Osteocyte (in vitro differentiated cells): ENCODE measurements at regions not wholly inside any gene's neighbourhood (a gene's known extent, or its start where the extent isn't known, plus 50 kb on each side); places are given as distances from the start of the nearest gene placed in this dataset.

ENCODE experiments used
- DNase-seq: peaks from one replicate; pipeline ENCODE4 v3.0.0; 2021; ENCODE audit warnings: mixed read lengths; ENCODE audit not compliant: unreplicated experiment; ENCODE audit errors: extremely low spot score
- H3K27ac Mint-ChIP-seq: one replicate; pipeline ENCODE4 v1.8.0; 2021; ENCODE audit warnings: mild to moderate bottlenecking, mixed read lengths; ENCODE audit not compliant: unreplicated experiment
- H3K27me3 Mint-ChIP-seq: one replicate; pipeline ENCODE4 v1.8.0; 2021; ENCODE audit warnings: mixed read lengths; ENCODE audit not compliant: unreplicated experiment
- H3K36me3 Mint-ChIP-seq: one replicate; pipeline ENCODE4 v1.8.0; 2021; ENCODE audit warnings: mixed read lengths; ENCODE audit not compliant: unreplicated experiment
- H3K4me1 Mint-ChIP-seq: one replicate; pipeline ENCODE4 v1.8.0; 2021; ENCODE audit warnings: mixed read lengths; ENCODE audit not compliant: unreplicated experiment
- H3K4me3 Mint-ChIP-seq: one replicate; pipeline ENCODE4 v1.8.0; 2021; ENCODE audit warnings: mild to moderate bottlenecking, moderate library complexity, mixed read lengths; ENCODE audit not compliant: unreplicated experiment
- H3K9me3 Mint-ChIP-seq: one replicate; pipeline ENCODE4 v1.8.0; 2021; ENCODE audit warnings: mixed read lengths; ENCODE audit not compliant: unreplicated experiment
- TF ChIP-seq, protein P1 (sequence below): fragments of 200-600 bp; sonication (generic); IDR thresholded peaks from 2 replicates; pipeline ENCODE4 v1.5.0; 2021; ENCODE audit warnings: antibody characterized with exemption, mild to moderate bottlenecking, moderate library complexity

- no peak overlapping the region for H3K27ac Mint-ChIP-seq
- no peaks in the 10 kb centered on the region for H3K27me3 Mint-ChIP-seq
- peaks cover 3% of the 10 kb centered on the region for H3K36me3 Mint-ChIP-seq
- H3K9me3 Mint-ChIP-seq = no peaks in the 10 kb centered on the region
- peaks cover 63% of the 10 kb centered on the region for H3K4me1 Mint-ChIP-seq
- DNase-seq = no peak
- H3K4me3 Mint-ChIP-seq = no peak overlapping the region
- TF ChIP-seq, protein P1, sequence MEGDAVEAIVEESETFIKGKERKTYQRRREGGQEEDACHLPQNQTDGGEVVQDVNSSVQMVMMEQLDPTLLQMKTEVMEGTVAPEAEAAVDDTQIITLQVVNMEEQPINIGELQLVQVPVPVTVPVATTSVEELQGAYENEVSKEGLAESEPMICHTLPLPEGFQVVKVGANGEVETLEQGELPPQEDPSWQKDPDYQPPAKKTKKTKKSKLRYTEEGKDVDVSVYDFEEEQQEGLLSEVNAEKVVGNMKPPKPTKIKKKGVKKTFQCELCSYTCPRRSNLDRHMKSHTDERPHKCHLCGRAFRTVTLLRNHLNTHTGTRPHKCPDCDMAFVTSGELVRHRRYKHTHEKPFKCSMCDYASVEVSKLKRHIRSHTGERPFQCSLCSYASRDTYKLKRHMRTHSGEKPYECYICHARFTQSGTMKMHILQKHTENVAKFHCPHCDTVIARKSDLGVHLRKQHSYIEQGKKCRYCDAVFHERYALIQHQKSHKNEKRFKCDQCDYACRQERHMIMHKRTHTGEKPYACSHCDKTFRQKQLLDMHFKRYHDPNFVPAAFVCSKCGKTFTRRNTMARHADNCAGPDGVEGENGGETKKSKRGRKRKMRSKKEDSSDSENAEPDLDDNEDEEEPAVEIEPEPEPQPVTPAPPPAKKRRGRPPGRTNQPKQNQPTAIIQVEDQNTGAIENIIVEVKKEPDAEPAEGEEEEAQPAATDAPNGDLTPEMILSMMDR = no peak
Observed at GRCh38 chr5:96326902-96327301, 106.1 kb downstream of the PCSK1 start.

- Mint-ChIP-seq H3K27ac (peak overlapping the region; percentile 50), H3K9me3 (no peaks in the 10 kb centered on the region), H3K36me3 (peaks cover 3% of the 10 kb centered on the region), H3K4me1 (peaks cover 52% of the 10 kb centered on the region), H3K27me3 (no peaks in the 10 kb centered on the region), H3K4me3 (no peak overlapping the region)
- DNase-seq = no peak
- TF ChIP-seq, protein P1 = no peak
Observed at GRCh38 chr5:96324708-96325107, 108.3 kb downstream of the PCSK1 start.

DNA sequence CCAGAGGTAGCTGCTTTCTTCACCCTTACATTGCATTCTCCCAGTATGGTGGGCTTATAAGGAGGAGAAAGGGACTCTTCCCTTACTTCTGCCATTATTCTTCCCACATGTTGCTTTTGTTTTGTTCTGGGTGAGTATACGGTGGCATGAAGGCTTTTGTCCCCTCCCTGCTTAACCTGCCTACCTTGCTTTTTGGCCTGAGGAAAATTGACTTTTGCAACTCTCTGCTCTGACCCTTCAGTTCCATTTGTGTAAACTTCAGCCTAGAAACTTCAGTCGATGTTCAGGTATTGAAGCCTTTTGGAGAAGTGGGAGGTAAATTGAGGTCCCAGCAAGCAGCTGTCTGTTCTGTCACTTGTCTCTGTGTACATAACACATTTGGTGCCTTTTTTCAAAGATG is 110.2 kb downstream of the PCSK1 start:
- Mint-ChIP-seq H3K4me1 (peaks cover 47% of the 10 kb centered on the region), H3K27me3 (no peaks in the 10 kb centered on the region), H3K9me3 (no peaks in the 10 kb centered on the region), H3K36me3 (peaks cover 3% of the 10 kb centered on the region), H3K4me3 (no peak overlapping the region), H3K27ac (no peak overlapping the region)
- DNase-seq = no peak
- TF ChIP-seq, protein P1 = no peak

DNA sequence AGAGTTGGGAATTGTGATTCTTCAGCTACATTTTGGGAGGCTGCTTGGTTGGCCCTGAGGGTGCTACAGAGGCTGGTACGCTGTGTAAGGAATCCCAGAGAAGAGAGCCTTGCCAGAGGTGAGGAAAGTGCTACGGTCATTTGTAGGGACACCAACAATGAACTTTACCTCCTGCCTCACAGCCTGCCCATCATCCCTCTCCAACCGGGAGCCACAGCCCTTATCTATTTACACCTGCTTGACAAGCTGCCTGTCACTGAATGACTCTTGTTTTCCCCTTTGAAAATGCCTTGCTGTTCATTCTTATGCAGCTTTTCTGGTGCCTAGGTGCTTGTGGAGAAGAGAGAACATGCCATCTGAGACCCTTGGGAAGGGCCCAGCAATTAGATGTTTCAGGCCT is 110.8 kb downstream of the PCSK1 start:
- Mint-ChIP-seq H3K36me3 (peaks cover 3% of the 10 kb centered on the region), H3K4me3 (no peak overlapping the region), H3K27me3 (no peaks in the 10 kb centered on the region), H3K27ac (no peak overlapping the region), H3K4me1 (peaks cover 45% of the 10 kb centered on the region), H3K9me3 (no peaks in the 10 kb centered on the region)
- TF ChIP-seq, protein P1 = no peak
- no peak for DNase-seq

GRCh38 chr5:96321345-96321744 is 111.7 kb downstream of the PCSK1 start:
- DNase-seq = no peak
- TF ChIP-seq, protein P1 = no peak

More at GRCh38 chr5:96321345-96321744, 111.7 kb downstream of the PCSK1 start:
- peaks cover 3% of the 10 kb centered on the region for H3K36me3 Mint-ChIP-seq
- peaks cover 42% of the 10 kb centered on the region for H3K4me1 Mint-ChIP-seq
- no peak overlapping the region for H3K27ac Mint-ChIP-seq
- H3K4me3 Mint-ChIP-seq = no peak overlapping the region
- H3K27me3 Mint-ChIP-seq = no peaks in the 10 kb centered on the region
- H3K9me3 Mint-ChIP-seq = no peaks in the 10 kb centered on the region
